GM13976 (cell line): ENCODE measurements at regions not wholly inside any gene's neighbourhood (a gene's known extent, or its start where the extent isn't known, plus 50 kb on each side); places are given as distances from the start of the nearest gene placed in this dataset.

Experiments
- DNase-seq: peaks from one replicate; pipeline ENCODE4 v3.0.0; 2012; ENCODE audit warnings: low spot score
- CTCF ChIP-seq: IDR thresholded peaks from 2 replicates; pipeline ENCODE4 v1.5.1; 2012; ENCODE audit warnings: borderline replicate concordance, mild to moderate bottlenecking; ENCODE audit not compliant: insufficient read depth; ENCODE audit errors: extremely low read depth, missing control alignments, control extremely low read depth
- in situ Hi-C: fragments of 300-500 bp; cut with MboI; formaldehyde crosslinking; loops from one replicate; pipeline ENCODE4 v1.12.0; 2022; ENCODE audit warnings: low sequenced_read_pairs, mixed read lengths, inconsistent platforms; ENCODE audit not compliant: unreplicated experiment

- no peak for TF ChIP-seq CTCF
- DNase-seq, result no peak
- in situ Hi-C loops, result no loop called here
These were observed 186.1 kb downstream of the CAND1 start for GRCh38 chr12:67455236-67455635.

DNA sequence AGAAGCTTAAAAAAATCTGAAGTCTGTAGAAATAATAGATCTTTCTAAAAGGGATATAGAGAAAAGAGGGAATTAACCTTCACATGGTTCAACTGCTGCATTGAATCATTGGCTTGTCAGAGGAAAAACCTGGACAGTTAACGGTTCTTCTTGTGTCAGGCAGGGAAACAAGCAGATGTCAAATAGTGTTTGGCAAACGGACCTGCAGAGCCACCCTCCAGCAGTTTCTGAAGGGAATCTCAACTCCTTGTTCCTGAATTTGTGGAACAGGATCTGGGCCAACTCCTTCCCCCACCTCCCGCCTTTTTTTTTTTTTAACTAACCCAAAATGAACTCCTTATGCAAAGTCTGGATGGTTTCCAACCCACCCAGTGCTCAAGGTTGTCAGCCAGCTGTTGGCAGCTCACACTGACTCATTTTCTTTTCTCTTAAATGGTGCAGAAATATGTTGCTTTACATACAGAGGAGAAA, 187.3 kb downstream of the CAND1 start:
- no peak for DNase-seq
- in situ Hi-C loops, result no loop called here
- TF ChIP-seq CTCF, result no peak

DNA sequence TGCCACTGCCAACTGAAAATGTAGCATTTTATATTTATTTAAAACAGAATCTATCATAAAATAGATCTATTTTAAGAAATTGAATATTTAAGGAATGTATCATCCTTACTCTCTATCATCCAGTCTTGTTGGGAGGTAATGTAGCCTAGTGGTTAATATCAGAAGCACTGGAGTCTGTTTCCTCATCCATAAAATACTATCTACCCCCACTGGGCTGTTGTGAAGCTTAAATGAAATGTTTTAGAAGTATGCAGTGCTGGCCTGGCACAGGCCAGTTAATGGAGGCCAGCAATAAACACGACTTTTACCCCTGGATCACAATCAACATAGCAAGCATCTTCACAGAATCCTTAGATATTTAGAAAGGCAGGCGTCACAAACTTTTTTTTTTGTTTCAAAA, 188.0 kb downstream of the CAND1 start:
- DNase-seq, result no peak
- in situ Hi-C loops, result no loop called here
- TF ChIP-seq CTCF, result no peak

- peak; percentile 12 for DNase-seq
- in situ Hi-C loops, result no loop called here
- peak; percentile 13 for TF ChIP-seq CTCF
These were observed 188.9 kb downstream of the CAND1 start for GRCh38 chr12:67457778-67458665.

DNA sequence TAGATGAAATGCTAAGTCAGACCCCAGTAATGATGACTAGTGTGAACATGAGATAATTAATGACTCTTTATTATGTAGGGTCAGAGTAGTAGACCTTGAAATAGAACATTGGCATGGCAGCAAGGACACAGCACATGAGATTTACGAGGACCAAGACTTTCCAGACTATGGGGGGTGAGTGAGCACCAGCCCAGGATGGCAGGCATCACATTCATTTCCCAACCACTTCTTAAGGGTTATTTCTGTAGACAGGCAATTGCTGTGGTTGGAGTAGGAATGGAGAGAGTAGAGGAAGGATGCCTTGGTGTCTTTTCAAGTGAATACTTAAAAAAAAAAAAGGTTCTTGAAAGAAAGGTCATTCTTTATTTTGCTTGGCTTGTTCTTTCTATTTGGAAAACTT, 189.4 kb upstream of the DYRK2 start:
- DNase-seq, result no peak
- TF ChIP-seq CTCF, result no peak
- in situ Hi-C loops, result no loop called here

GRCh38 chr12:67459578-67459977, 189.0 kb upstream of the DYRK2 start:
- DNase-seq, result no peak
- TF ChIP-seq CTCF, result no peak
- in situ Hi-C loops, result no loop called here

DNA sequence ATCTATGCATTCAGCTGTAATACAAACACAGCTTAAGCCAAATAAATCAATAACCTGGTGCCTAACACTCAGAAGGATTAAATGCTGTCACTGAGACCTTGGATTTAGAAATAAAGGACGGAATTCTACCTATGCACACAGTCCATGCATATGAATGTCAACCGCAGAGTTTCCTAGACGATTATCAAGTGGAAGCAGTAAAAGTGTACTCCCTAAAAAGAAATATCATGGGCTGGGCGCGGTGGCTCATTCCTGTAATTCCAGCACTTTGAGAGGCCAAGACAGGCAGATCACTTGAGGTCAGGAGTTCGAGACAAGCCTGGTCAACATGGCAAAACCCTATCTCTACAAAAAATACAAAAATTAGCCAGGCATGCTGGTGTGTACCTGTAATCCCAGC, 188.2 kb upstream of the DYRK2 start:
- in situ Hi-C loops, result no loop called here
- DNase-seq, result no peak
- TF ChIP-seq CTCF, result no peak
